Endothelial cell of umbilical vein (primary cell): ENCODE measurements at regions not wholly inside any gene's neighbourhood (a gene's known extent, or its start where the extent isn't known, plus 50 kb on each side); places are given as distances from the start of the nearest gene placed in this dataset.

Source experiments
- BruUV-seq: library from RNA; stranded (reverse); fragments of 400-500 nt; replicated peaks from 2 replicates; lab custom pipeline; 2021; lab: Mats Ljungman, UMichigan
- CTCF ChIA-PET: fragments of 300-600, 350-600 bp; sonication (Branson Sonifier 250); formaldehyde crosslinking; loops from one replicate; lab custom pipeline; 2021; ENCODE audit warnings: antibody characterized with exemption, inconsistent platforms; lab: Charles Lee
- POLR2A ChIA-PET: fragments of 300-600, 350-600 bp; sonication (Branson Sonifier 250); formaldehyde crosslinking; loops from one replicate; lab custom pipeline; 2021; ENCODE audit warnings: antibody characterized with exemption, inconsistent platforms; lab: Charles Lee
- DNase-seq: peaks from one replicate; pipeline ENCODE4 v3.0.0-alpha.2; 2011; ENCODE audit warnings: low read depth, low spot score
- FAIRE-seq: peaks from 2 replicates; lab custom pipeline; 2011; peaks lifted over from hg19 to GRCh38; lab: Jason Lieb, UNC
- H2AFZ ChIP-seq: 2 replicates; pipeline ENCODE4 v1.6.0; 2012; ENCODE audit warnings: low read depth, low read length, control low read depth, inconsistent platforms
- H3K27ac ChIP-seq: 2 replicates; pipeline ENCODE4 v1.5.1; 2011; ENCODE audit warnings: low read depth, mild to moderate bottlenecking, control low read depth, low read length, moderate library complexity; ENCODE audit not compliant: insufficient read depth
- H3K27me3 ChIP-seq, 2 experiments: 2 replicates each; pipeline versions ENCODE4 v1.6.0 to v1.6.1; 2011; ENCODE audit warnings: low read length in 2 of 2, mixed read lengths in 1 of 2; ENCODE audit not compliant: control insufficient read depth in 2 of 2, insufficient read depth in 2 of 2
- H3K36me3 ChIP-seq, 2 experiments: 2 replicates in 1 of 2; 3 replicates in 1 of 2; pipeline ENCODE4 v1.5.1; 2011; ENCODE audit warnings: low read length in 2 of 2, mild to moderate bottlenecking in 1 of 2, moderate library complexity in 1 of 2; ENCODE audit not compliant: control insufficient read depth in 2 of 2, insufficient read depth in 2 of 2; ENCODE audit errors: extremely low read depth in 1 of 2
- H3K4me1 ChIP-seq: 3 replicates; pipeline ENCODE4 v1.5.1; 2011; ENCODE audit warnings: mild to moderate bottlenecking, low read length; ENCODE audit not compliant: control insufficient read depth, insufficient read depth; ENCODE audit errors: extremely low read depth
- H3K4me2 ChIP-seq: 2 replicates; pipeline ENCODE4 v1.6.1; 2011; ENCODE audit warnings: low read length, control low read depth, mixed read lengths; ENCODE audit not compliant: insufficient read depth
- H3K4me3 ChIP-seq, 3 experiments: fragments of 200-600 bp in 1 of 3; sonication (generic), shearing (Covaris generic) in 1 of 3; replicated peaks in 1 of 3; 2 replicates each; pipeline ENCODE4 v1.5.1; 2011 to 2016; ENCODE audit warnings: control low read depth in 3 of 3, low read length in 3 of 3, mild to moderate bottlenecking in 2 of 3, inconsistent platforms in 1 of 3, low read depth in 1 of 3, moderate library complexity in 1 of 3; ENCODE audit not compliant: insufficient read depth in 1 of 3
- H3K79me2 ChIP-seq: 2 replicates; pipeline ENCODE4 v1.6.0; 2012; ENCODE audit warnings: low read length, inconsistent platforms; ENCODE audit not compliant: control insufficient read depth, insufficient read depth
- H3K9ac ChIP-seq: replicated peaks from 2 replicates; pipeline ENCODE3; 2011; ENCODE audit warnings: low read length, control low read depth; ENCODE audit not compliant: insufficient read depth; ENCODE audit errors: extremely low read depth
- H3K9me1 ChIP-seq: replicated peaks from 3 replicates; pipeline ENCODE4 v1.6.0; 2011; ENCODE audit warnings: mild to moderate bottlenecking, low read length; ENCODE audit not compliant: control insufficient read depth, insufficient read depth; ENCODE audit errors: extremely low read depth
- H3K9me3 ChIP-seq: replicated peaks from 2 replicates; pipeline ENCODE4 v1.5.1; 2012; ENCODE audit warnings: low read length, inconsistent platforms; ENCODE audit not compliant: control insufficient read depth, insufficient read depth
- H4K20me1 ChIP-seq: replicated peaks from 2 replicates; pipeline ENCODE3; 2011; ENCODE audit warnings: mild to moderate bottlenecking, low read length; ENCODE audit not compliant: control insufficient read depth, insufficient read depth; ENCODE audit errors: extremely low read depth
- EZH2 ChIP-seq: IDR thresholded peaks from 2 replicates; pipeline ENCODE4 v1.6.1; 2012; ENCODE audit warnings: borderline replicate concordance, low read depth, mild to moderate bottlenecking, moderate library complexity, low read length, inconsistent platforms; ENCODE audit not compliant: severe bottlenecking
- FOS ChIP-seq: IDR thresholded peaks from 2 replicates; pipeline ENCODE4 v1.6.1; 2011; ENCODE audit warnings: mild to moderate bottlenecking, low read length, moderate library complexity, borderline replicate concordance; ENCODE audit not compliant: insufficient read depth
- GATA2 ChIP-seq: IDR thresholded peaks from 2 replicates; pipeline ENCODE4 v1.7.0; 2011; ENCODE audit warnings: low read depth, mild to moderate bottlenecking, moderate library complexity, mixed read lengths, low read length; ENCODE audit not compliant: insufficient read length, insufficient read depth
- JUN ChIP-seq: IDR thresholded peaks from 2 replicates; pipeline ENCODE4 v1.6.1; 2011; ENCODE audit warnings: borderline replicate concordance, low read depth; ENCODE audit not compliant: insufficient read length, insufficient read depth
- MYC ChIP-seq: IDR thresholded peaks from one replicate; pipeline ENCODE4 v1.6.1; 2011; ENCODE audit warnings: mild to moderate bottlenecking, low read depth, low read length
- POLR2A ChIP-seq: IDR thresholded peaks from 2 replicates; pipeline ENCODE4 v1.6.1; 2012; ENCODE audit warnings: low read depth, mild to moderate bottlenecking, control low read depth, low read length
- POLR2AphosphoS5 ChIP-seq: IDR thresholded peaks from 2 replicates; pipeline ENCODE4 v1.6.1; 2012; ENCODE audit warnings: low read depth, mild to moderate bottlenecking, control low read depth, low read length, moderate library complexity; ENCODE audit not compliant: insufficient read depth
- dilution Hi-C: fragments of 300-500 bp; cut with MboI; formaldehyde crosslinking; loops from one replicate; pipeline ENCODE4 v1.15.0; 2019; ENCODE audit warnings: low sequenced_read_pairs; ENCODE audit not compliant: extremely low pct_ligation_motif_present
- intact Hi-C: fragments of 100-400 bp; cut with micrococcal nuclease; formaldehyde crosslinking; loops from one replicate; pipeline ENCODE4 v1.10.0; 2022
- TF ChIP-seq, protein P1 (sequence below), 2 donors: IDR thresholded peaks; 1 replicate in 1 of 2; 2 replicates in 1 of 2; pipeline ENCODE4 v1.5.1; 2011; ENCODE audit warnings: low read length in 2 of 2, mild to moderate bottlenecking in 2 of 2, moderate library complexity in 2 of 2, control low read depth in 1 of 2, inconsistent platforms in 1 of 2, low read depth in 1 of 2; ENCODE audit not compliant: insufficient read depth in 1 of 2; ENCODE audit errors: extremely low read depth in 1 of 2
- TF ChIP-seq, protein P2 (sequence below): IDR thresholded peaks from 2 replicates; pipeline ENCODE4 v1.6.1; 2011; ENCODE audit not compliant: insufficient read depth, insufficient read length

- H4K20me1 ChIP-seq, result no peaks in the 10 kb centered on the region
- POLR2A ChIA-PET, result no interaction called here
- no peak overlapping the region for H3K27ac ChIP-seq
- no peak overlapping the region for H3K4me2 ChIP-seq
- FAIRE-seq (no peak), DNase-seq (no peak)
- no peaks in the 10 kb centered on the region for H3K27me3 ChIP-seq
- TF ChIP-seq, protein P1, sequence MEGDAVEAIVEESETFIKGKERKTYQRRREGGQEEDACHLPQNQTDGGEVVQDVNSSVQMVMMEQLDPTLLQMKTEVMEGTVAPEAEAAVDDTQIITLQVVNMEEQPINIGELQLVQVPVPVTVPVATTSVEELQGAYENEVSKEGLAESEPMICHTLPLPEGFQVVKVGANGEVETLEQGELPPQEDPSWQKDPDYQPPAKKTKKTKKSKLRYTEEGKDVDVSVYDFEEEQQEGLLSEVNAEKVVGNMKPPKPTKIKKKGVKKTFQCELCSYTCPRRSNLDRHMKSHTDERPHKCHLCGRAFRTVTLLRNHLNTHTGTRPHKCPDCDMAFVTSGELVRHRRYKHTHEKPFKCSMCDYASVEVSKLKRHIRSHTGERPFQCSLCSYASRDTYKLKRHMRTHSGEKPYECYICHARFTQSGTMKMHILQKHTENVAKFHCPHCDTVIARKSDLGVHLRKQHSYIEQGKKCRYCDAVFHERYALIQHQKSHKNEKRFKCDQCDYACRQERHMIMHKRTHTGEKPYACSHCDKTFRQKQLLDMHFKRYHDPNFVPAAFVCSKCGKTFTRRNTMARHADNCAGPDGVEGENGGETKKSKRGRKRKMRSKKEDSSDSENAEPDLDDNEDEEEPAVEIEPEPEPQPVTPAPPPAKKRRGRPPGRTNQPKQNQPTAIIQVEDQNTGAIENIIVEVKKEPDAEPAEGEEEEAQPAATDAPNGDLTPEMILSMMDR (IDR thresholded peaks at IDR 0.05; ENCODE audit: extremely low read depth in 1 of 2, insufficient read depth in 1 of 2, low read depth in 1 of 2, low read length in 2 of 2), result no peak
- TF ChIP-seq GATA2 (no peak), POLR2A (no peak), FOS (no peak), MYC (no peak), JUN (no peak), POLR2AphosphoS5 (no peak), EZH2 (no peak)
- TF ChIP-seq, protein P2, sequence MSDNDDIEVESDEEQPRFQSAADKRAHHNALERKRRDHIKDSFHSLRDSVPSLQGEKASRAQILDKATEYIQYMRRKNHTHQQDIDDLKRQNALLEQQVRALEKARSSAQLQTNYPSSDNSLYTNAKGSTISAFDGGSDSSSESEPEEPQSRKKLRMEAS, result no peak
- no peaks in the 10 kb centered on the region for H3K36me3 ChIP-seq
- no peak overlapping the region for H3K9ac ChIP-seq
- H3K79me2 ChIP-seq, result no peaks in the 10 kb centered on the region
- dilution Hi-C loops, result no loop called here
- no TSS peak for BruUV-seq
- CTCF ChIA-PET, result interaction anchor here (1.2 to 1.5 kb wide), 2 partner anchors 11 to 14 kb away, joined by 3 to 5 read pairs; no protein-coding TSS in a partner anchor
- H3K9me3 ChIP-seq, result no peaks in the 10 kb centered on the region
- H2AFZ ChIP-seq, result no peak overlapping the region
- intact Hi-C loops, result no loop called here
- H3K4me3 ChIP-seq, result no peak overlapping the region
- H3K9me1 ChIP-seq, result no peaks in the 10 kb centered on the region
- H3K4me1 ChIP-seq, result no peaks in the 10 kb centered on the region
These were observed 254.2 kb upstream of the HABP2 start for GRCh38 chr10:113298616-113299015.
